22Rv1 (cell line): ENCODE measurements at regions not wholly inside any gene's neighbourhood (a gene's known extent, or its start where the extent isn't known, plus 50 kb on each side); places are given as distances from the start of the nearest gene placed in this dataset.
A peak's percentile ranks its signal among the peaks of the same experiment; 100 is the strongest.

ENCODE experiments used
- H3K27ac ChIP-seq: fragments of 450-650 bp; 2 replicates; pipeline ENCODE4 v1.5.1; 2017
- ZFX ChIP-seq: fragments of 450-650 bp; IDR thresholded peaks from 2 replicates; pipeline ENCODE4 v1.6.1; 2017; ENCODE audit warnings: antibody characterized with exemption, borderline replicate concordance
- TF ChIP-seq, protein P1 (sequence below): fragments of 450-650 bp; IDR thresholded peaks from 2 replicates; pipeline ENCODE4 v1.5.1; 2017; ENCODE audit warnings: mild to moderate bottlenecking

DNA sequence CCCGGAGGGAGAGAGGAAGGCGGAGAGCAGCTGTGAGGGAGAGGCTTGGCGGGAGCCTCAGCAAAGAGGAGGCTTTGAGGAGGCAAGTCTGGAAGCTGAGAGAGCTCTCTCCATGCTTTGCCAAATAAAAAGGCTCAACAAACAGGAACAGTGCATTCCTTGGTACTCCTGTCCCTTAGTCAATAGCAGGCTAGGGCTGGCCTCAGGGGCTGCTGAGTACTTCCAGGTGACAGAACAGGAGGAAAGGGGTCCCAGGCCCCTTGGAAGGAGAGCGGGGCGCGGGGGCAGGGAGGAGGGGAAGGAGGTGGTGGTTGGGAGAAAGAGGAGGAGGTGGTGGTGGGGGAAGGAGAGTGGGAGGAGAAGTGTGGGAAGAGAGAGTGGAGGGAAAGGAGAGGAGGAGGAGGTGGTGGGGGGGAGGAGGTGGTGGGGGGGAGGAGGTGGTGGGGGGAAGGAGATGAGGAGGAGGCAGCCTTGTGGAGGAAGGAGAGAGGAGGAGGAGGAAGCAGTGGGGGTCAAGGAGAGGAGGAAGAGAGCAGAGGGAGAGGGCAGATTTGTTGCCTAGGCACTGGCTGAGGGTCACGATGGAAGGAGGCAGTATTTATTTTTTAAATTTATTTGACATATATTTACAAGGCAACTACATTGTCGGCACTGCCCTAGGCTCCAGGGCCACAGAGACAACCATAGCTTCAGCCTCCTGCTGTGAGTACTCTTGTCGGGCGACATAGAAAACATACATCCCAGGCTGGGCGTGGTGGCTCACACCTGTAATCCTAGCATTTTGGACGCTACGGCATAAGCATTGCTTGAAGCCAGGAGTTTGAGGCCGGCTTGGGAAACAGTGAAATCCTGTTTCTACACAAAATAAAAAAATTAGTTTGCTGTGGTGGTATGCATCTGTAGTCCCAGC, 74.2 kb upstream of the ZBED5 start:
- H3K27ac ChIP-seq: peak overlapping the region; percentile 87

DNA sequence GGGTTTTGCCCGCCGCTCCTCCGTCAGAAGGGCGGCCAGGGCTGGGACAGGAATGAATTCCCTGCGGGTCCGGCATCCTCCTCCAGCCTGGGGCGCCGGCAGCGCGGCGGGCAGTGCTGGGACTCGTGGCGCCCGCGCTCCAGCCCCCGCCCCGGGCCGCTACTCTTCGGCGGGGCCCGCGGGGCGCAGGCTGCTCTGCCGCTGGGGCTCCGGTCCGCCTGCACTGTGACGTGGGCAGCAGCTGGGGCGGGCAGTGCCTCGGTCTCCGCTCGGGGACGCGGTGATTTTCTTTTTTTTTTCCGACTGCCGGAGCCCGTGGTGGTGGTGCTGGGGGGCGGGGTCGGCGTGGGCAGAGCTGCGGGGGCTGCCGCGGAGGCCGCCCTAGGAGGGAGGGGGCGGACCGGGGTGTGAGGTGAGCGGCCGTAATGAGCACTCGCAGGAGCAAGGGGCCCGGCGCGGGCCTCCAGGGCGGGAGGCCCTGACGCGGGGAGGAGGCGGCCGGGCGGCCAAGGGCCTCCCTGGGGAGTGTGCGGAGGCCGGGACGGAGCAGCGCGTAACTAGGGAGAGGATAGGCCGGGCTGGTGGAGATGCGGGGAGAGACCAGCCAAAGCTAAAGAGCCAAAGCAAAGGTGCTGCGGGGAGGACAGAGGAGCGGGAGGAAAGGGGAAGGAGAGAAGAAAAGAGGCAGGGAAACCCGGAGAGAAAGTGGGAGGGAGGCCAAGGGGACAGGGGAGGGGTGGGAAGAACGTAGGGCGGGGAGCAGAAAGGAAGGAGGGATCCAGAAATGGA, 73.3 kb upstream of the ZBED5 start:
- H3K27ac ChIP-seq: peak overlapping the region; percentile 87
- TF ChIP-seq, protein P1, sequence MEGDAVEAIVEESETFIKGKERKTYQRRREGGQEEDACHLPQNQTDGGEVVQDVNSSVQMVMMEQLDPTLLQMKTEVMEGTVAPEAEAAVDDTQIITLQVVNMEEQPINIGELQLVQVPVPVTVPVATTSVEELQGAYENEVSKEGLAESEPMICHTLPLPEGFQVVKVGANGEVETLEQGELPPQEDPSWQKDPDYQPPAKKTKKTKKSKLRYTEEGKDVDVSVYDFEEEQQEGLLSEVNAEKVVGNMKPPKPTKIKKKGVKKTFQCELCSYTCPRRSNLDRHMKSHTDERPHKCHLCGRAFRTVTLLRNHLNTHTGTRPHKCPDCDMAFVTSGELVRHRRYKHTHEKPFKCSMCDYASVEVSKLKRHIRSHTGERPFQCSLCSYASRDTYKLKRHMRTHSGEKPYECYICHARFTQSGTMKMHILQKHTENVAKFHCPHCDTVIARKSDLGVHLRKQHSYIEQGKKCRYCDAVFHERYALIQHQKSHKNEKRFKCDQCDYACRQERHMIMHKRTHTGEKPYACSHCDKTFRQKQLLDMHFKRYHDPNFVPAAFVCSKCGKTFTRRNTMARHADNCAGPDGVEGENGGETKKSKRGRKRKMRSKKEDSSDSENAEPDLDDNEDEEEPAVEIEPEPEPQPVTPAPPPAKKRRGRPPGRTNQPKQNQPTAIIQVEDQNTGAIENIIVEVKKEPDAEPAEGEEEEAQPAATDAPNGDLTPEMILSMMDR: no peak
- no peak for TF ChIP-seq ZFX

More for the DNA sequence above, 74.2 kb upstream of the ZBED5 start:
- TF ChIP-seq, protein P1: no peak

DNA sequence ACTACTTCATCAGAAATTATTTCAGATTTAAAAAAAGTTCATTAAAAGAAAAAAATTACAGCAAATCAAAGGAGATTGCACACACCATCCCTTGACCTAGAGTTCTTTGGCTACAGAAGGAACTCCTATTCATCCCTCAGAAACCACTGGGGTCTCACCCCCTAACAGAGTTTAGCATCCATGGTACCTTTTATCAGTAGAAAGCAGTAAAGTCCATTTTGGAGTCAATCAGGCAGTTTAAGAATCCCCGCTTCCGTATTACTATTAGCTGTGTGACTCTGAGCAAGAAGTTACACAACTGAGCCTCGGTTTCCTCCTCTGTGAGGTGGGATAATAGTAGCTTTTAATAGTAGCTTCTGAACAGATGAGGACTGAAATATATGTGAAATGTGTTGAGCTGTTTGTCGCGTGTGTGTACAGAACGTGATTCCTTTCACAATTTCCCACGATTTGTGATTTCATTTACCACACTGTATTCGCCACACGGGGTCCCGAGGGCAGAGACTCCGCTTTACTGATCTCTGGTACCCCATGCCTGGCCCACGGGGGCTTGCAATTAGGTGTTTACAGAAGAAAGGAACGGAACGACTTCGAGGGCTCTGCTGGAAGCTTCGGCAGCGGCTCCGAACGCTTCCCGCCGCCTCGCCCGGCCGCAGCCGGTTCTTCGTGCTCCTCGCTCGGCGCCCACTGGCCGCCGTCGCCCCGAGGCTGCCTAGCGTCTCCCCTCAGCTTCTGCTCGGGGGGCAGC, 72.5 kb upstream of the ZBED5 start:
- H3K27ac ChIP-seq: peak overlapping the region; percentile 87

DNA sequence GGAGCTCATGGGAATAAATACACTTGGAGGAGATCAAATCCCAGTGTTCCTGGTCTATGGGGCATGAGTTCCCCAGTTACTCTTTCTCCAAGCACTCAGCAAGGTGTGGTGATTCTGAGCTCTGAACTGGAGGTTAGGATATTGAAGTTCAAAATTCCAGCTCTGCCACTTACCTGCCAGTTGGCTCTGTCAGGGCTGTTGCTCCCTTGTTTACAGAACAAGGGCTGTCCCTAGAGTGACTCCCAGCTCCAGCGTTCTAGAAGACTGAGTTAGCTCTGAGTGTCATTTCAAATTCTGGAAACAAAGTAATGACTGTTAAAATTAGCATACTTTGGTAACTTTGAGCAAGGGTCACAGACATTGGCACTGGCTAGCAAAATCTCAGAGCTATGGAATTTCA, 69.7 kb upstream of the ZBED5 start:
- H3K27ac ChIP-seq: 0 out of 2 replicates have a peak overlapping the region, but pooled peaks have one; percentile 11
- TF ChIP-seq ZFX: no peak
- TF ChIP-seq, protein P1: no peak

More for the DNA sequence above, 72.5 kb upstream of the ZBED5 start:
- TF ChIP-seq ZFX: no peak

DNA sequence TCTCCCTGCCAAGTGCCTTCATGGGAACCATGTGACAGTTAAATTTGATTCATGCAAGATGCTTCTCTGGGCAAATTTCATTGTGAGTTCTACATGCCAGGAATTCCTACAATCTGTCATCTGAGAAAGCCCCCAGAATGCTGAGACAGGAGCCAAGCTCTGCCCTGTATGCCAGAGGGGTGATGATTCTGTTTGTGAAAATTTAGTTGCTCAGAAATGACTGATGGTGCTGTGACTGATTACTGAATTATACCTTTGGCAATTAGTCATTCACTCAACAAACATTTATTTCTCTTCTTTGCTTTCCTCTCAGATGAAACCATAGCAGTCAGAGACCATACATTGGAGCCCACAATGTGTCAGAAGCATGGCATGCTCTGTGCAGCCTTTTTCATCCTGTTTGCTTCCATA, 69.0 kb upstream of the ZBED5 start:
- no peak overlapping the region for H3K27ac ChIP-seq
- TF ChIP-seq, protein P1: no peak
- TF ChIP-seq ZFX: no peak

DNA sequence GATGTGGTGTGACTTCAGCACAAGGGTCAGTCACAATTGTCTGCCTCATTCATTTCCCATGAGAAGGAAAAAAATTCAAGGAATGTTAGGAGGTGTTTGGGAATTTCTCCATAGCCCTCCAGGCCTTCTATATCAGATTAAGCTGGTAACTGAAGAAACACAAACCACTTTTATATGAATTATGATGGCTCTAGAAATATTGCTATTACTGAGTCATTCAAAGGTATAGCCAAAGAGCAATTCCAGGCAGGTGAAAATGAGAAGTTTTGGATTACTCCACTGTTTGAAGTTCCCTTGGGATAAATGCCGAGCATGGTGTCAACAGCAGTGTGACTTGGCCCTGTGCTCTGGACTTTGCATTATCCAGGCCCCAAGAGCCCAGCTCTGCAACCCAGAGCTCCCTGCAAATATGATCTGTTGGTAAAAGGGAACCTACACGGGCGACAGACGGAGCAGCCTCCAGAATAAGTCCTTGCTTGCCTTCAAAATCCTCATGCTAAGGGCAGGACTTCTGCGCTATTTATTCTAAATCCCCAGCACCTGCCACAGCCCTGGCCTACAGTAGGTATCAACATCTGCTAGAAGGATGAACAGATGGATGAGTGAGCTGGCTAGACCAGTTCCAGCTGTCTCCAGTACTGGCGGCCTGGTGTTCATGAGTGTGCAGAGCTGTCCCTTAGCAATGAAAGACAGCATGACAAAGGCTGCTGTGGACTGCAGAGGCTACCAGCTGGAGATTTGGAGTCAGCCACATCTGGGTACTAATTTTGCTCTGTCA, 67.5 kb upstream of the ZBED5 start:
- no peak for TF ChIP-seq ZFX
- TF ChIP-seq, protein P1: no peak
- no peak overlapping the region for H3K27ac ChIP-seq

DNA sequence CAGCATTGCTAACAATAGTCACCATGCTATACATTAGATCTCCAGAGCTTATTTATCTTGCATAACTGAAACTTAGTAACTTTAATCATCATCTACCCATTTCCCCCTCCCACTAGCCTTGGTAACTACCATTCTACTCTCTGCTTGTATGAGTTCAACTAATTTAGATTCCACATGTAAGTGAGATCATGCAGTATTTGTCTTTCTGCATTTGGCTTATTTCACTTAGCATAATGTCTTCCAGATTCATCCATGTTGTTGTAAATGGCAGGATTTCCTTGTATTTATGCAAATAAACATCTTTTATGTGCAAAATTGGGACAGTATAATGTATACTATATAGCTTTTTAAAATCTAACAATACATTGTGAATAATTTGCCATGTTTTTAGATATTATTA, 66.0 kb upstream of the ZBED5 start:
- H3K27ac ChIP-seq: no peak overlapping the region
- TF ChIP-seq ZFX: no peak
- TF ChIP-seq, protein P1: no peak
